Small intestine (tissue), 7 donors: ENCODE measurements at regions not wholly inside any gene's neighbourhood (a gene's known extent, or its start where the extent isn't known, plus 50 kb on each side); places are given as distances from the start of the nearest gene placed in this dataset.

Experiments used
- DNase-seq, 2 donors: peaks; one replicate each; pipeline versions ENCODE4 v3.0.0 to v3.0.0-alpha.2; 2013
- FAIRE-seq: peaks from 2 replicates; lab custom pipeline; 2012; peaks lifted over from hg19 to GRCh38; lab: Jason Lieb, UNC
- H3K27ac ChIP-seq, 3 donors: one replicate each; pipeline ENCODE4 v1.5.1; 2013; ENCODE audit warnings: low read length in 2 of 3, mild to moderate bottlenecking in 2 of 3, control low read depth in 1 of 3, inconsistent platforms in 1 of 3, low read depth in 1 of 3, moderate library complexity in 1 of 3
- H3K27me3 ChIP-seq, 3 donors: one replicate each; pipeline ENCODE4 v1.6.1; 2013; ENCODE audit warnings: low read length in 3 of 3, inconsistent platforms in 1 of 3; ENCODE audit not compliant: control insufficient read depth in 3 of 3, insufficient read depth in 3 of 3
- H3K36me3 ChIP-seq, 3 donors: one replicate each; pipeline ENCODE4 v1.6.1; 2013; ENCODE audit warnings: low read length in 3 of 3, inconsistent platforms in 1 of 3, low read depth in 1 of 3, mild to moderate bottlenecking in 1 of 3, moderate library complexity in 1 of 3; ENCODE audit not compliant: control insufficient read depth in 3 of 3, insufficient read depth in 2 of 3
- H3K4me1 ChIP-seq, 3 donors: one replicate each; pipeline ENCODE4 v1.6.1; 2013; ENCODE audit warnings: low read length in 2 of 3, inconsistent platforms in 1 of 3, low read depth in 1 of 3, mild to moderate bottlenecking in 1 of 3, moderate library complexity in 1 of 3; ENCODE audit not compliant: control insufficient read depth in 3 of 3, insufficient read depth in 2 of 3
- H3K4me3 ChIP-seq, 3 donors: one replicate each; pipeline ENCODE4 v1.5.1; 2013; ENCODE audit warnings: low read length in 3 of 3, control low read depth in 1 of 3, inconsistent platforms in 1 of 3, low read depth in 1 of 3, mild to moderate bottlenecking in 1 of 3, moderate library complexity in 1 of 3
- H3K9me3 ChIP-seq, 2 donors: one replicate each; pipeline ENCODE4 v1.6.1; 2013; ENCODE audit warnings: low read depth in 1 of 2, low read length in 1 of 2; ENCODE audit not compliant: control insufficient read depth in 2 of 2, insufficient read depth in 1 of 2
- WGBS, 3 donors: extraction: QIAGEN DNeasy Blood & Tissue Kit; methylation state at CpG; one replicate each; pipeline ENCODE4 v1.1.7; 2013; 5-methylcytosine and 5-hydroxymethylcytosine counted together
- donor health status: healthy with polysubstance abuse.
- donor health status: control.
- donor health status: control.
- donor health status: Bipolar disorder and iron deficiency.
- donor health status: healthy.

- Histone ChIP-seq H3K27ac (no peak overlapping the region), H3K27me3 (no peaks in the 10 kb centered on the region), H3K4me1 (no peaks in the 10 kb centered on the region), H3K4me3 (no peak overlapping the region), H3K9me3 (no peaks in the 10 kb centered on the region), H3K36me3 (no peaks in the 10 kb centered on the region)
- FAIRE-seq (no peak), DNase-seq (no peak)
- WGBS, 3 donors = 69 to 83% (median 70%) methylated on average over 4 of the region's 4 CpGs
Observed at GRCh38 chr18:39198376-39198775, 1632.8 kb upstream of the CELF4 start.

- Histone ChIP-seq H3K4me1 (no peaks in the 10 kb centered on the region), H3K4me3 (no peak overlapping the region), H3K9me3 (no peaks in the 10 kb centered on the region), H3K27ac (no peak overlapping the region), H3K36me3 (no peaks in the 10 kb centered on the region), H3K27me3 (no peaks in the 10 kb centered on the region)
- no peak for FAIRE-seq
- no peak for DNase-seq
- 84 to 92% (median 89%) methylated on average over 1 of the region's 1 CpG for WGBS, 3 donors
Observed at GRCh38 chr18:39191931-39192330, 1626.3 kb upstream of the CELF4 start.

DNA sequence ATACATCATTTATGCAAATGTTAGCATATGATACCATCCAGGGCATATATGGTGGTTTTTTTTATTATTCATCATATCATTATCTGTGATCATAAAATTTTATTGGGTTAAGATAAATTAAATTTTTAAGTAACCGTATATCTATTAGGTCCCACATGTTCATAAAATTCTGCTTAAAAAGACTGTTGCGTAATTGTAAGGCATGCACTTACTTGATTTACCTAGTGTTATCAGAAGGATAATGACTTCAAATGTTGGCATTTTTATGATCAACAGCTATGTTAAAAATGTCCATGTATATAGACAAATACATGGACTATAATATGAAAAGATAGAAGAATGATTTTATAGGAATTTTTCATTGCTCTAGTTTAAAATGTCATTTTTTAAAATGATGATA lies 1625.5 kb upstream of the CELF4 start:
- Histone ChIP-seq H3K9me3 (no peaks in the 10 kb centered on the region), H3K27ac (no peak overlapping the region), H3K27me3 (no peaks in the 10 kb centered on the region), H3K4me3 (no peak overlapping the region), H3K36me3 (no peaks in the 10 kb centered on the region), H3K4me1 (no peaks in the 10 kb centered on the region)
- DNase-seq (no peak), FAIRE-seq (no peak)
- 78 to 89% (median 79%) methylated on average over 2 of the region's 2 CpGs for WGBS, 3 donors

- H3K4me1 ChIP-seq = no peaks in the 10 kb centered on the region
- no peak overlapping the region for H3K4me3 ChIP-seq
- no peaks in the 10 kb centered on the region for H3K36me3 ChIP-seq
- no peaks in the 10 kb centered on the region for H3K27me3 ChIP-seq
- FAIRE-seq = no peak
- 64 to 79% (median 75%) methylated on average over 3 of the region's 3 CpGs for WGBS, 3 donors
- H3K9me3 ChIP-seq = no peaks in the 10 kb centered on the region
- H3K27ac ChIP-seq = no peak overlapping the region
- no peak for DNase-seq
Observed at GRCh38 chr18:39190508-39190907, 1624.9 kb upstream of the CELF4 start.

DNA sequence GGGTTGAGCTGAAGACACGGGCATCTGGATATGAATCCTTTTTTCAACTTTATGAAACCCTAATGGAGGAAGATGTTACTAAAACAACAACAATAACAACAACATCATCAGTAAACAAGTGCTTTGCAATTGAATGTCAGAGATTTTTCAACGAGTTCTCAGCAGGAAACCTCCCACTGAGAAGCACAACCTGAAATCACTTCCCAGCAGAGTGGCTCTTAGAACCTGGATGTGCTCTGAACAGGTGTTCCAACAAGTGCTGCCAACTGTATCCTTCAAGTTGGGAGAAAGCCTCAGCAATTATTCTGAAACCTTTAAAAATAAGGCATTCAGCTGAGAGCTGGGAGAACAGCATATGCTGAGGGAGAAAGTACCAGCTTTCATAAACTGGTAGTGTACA lies 1622.7 kb upstream of the CELF4 start:
- H3K27ac ChIP-seq = no peak overlapping the region
- H3K27me3 ChIP-seq = no peaks in the 10 kb centered on the region
- no peaks in the 10 kb centered on the region for H3K9me3 ChIP-seq
- WGBS, 3 donors = 56 to 69% (median 66%) methylated on average over 2 of the region's 2 CpGs
- no peaks in the 10 kb centered on the region for H3K36me3 ChIP-seq
- DNase-seq (no peak), FAIRE-seq (no peak)
- no peak overlapping the region for H3K4me3 ChIP-seq
- H3K4me1 ChIP-seq = no peaks in the 10 kb centered on the region

DNA sequence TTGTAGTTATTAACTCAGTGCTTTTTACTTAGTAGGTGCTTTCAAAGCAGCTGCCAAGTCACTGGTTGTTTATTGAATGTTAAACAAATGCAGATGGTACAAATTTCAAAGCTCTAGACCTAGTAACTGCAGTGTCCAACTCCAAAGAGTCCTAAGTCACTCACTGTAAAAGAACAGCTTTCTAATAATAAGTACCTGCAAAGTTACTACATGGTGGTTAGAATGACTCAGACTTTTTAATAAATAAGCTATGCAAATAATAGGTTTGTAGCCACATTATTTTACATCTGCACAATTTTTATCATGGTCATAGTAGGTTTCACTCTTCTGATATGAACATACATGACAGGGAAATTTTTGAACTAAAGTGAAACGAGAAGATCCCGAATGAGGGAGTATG lies 1620.4 kb upstream of the CELF4 start:
- FAIRE-seq = no peak

DNA sequence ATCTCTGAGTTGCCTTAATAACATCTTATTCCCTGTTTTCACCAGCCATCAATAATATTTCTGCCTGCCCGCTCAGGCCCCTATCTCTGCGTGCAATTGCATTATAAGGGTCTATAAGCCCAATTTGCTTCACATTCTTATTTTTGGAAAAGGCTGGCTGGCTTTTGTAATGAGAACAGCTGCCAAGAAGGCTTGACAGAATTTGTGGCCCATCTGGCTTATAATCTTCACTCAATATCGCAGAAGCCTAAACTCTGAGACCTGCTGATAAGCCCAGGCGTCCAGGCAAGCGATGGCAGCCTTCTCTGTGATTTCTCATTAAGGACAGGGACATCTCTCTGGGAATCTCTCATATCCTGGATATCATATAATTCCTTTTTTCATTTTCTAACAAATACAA lies 1618.6 kb upstream of the CELF4 start:
- FAIRE-seq (no peak), DNase-seq (no peak)
- no peaks in the 10 kb centered on the region for H3K4me1 ChIP-seq
- WGBS, 3 donors = 89 to 91% (median 91%) methylated on average over 5 of the region's 5 CpGs
- no peaks in the 10 kb centered on the region for H3K27me3 ChIP-seq
- H3K9me3 ChIP-seq = no peaks in the 10 kb centered on the region
- no peaks in the 10 kb centered on the region for H3K36me3 ChIP-seq
- H3K27ac ChIP-seq = no peak overlapping the region
- no peak overlapping the region for H3K4me3 ChIP-seq

More for the DNA sequence above, 1620.4 kb upstream of the CELF4 start:
- no peak overlapping the region for H3K4me3 ChIP-seq
- no peaks in the 10 kb centered on the region for H3K27me3 ChIP-seq
- 89 to 92% (median 89%) methylated on average over 2 of the region's 2 CpGs for WGBS, 3 donors
- H3K9me3 ChIP-seq = no peaks in the 10 kb centered on the region
- H3K4me1 ChIP-seq = no peaks in the 10 kb centered on the region
- no peak overlapping the region for H3K27ac ChIP-seq
- H3K36me3 ChIP-seq = no peaks in the 10 kb centered on the region
- DNase-seq = no peak

DNA sequence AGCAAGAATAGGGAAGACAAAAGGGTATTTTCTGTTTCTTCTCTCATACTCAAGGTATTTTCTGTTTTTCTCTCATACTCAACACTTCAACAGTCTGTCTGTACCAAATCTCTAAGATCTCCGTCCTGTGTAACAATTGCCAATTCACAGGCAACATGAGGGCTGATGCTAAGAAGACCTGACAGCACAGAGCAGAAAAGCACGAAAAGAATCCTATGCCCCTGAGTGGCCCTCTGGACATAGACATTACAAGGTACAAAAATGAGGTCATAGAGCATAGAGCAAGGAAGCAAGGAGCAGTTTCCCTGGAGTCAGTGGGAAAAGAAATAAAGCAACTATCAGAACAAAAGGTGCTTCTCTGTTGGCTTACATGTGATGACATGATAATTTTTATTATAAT lies 1612.6 kb upstream of the CELF4 start:
- H3K4me3 ChIP-seq = no peak overlapping the region
- H3K9me3 ChIP-seq = no peaks in the 10 kb centered on the region
- H3K27ac ChIP-seq = no peak overlapping the region
- no peaks in the 10 kb centered on the region for H3K27me3 ChIP-seq
- DNase-seq (no peak), FAIRE-seq (no peak)
- no peaks in the 10 kb centered on the region for H3K36me3 ChIP-seq
- 75 to 80% (median 76%) methylated on average over 2 of the region's 2 CpGs for WGBS, 3 donors
- no peaks in the 10 kb centered on the region for H3K4me1 ChIP-seq

DNA sequence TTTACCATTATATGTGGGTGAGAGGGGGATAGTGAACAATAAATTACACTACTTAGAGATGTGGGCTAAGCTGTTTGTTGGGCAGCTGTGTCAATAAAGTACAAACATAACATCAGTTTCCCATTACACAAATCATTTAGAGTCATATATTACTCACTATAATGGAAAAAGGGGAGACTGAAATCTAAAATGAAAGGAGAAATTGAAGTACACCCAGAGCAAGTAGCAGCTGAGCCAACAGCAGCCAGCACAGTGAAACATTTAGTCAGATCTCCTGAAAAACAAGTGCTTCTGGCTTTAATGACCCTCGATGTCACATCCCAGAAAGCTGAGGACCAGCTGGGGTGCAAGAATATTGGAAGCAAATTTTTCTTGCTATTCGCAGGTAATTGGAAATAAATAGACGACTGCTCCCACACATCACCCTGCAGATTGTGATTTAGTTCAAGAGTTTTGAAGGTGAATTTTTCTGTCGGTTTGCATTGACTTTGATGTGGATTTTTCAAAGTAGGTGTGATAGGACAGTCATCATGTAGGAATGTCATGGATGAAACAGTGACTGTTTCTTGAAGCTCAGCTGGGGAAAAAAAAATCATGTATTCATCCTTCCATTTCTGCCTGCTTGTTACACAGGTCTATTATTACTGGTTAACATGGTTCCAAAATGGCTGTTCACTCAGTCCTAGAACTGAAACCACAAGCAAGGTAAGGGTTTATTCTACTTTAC lies 1607.3 kb upstream of the CELF4 start:
- Histone ChIP-seq H3K36me3 (no peaks in the 10 kb centered on the region), H3K9me3 (no peaks in the 10 kb centered on the region), H3K27me3 (no peaks in the 10 kb centered on the region), H3K27ac (no peak overlapping the region), H3K4me1 (no peaks in the 10 kb centered on the region), H3K4me3 (no peak overlapping the region)
- 76 to 85% (median 81%) methylated on average over 4 of the region's 4 CpGs for WGBS, 3 donors
- DNase-seq (no peak), FAIRE-seq (no peak)
